ENCODE measurements at regions not wholly inside any gene's neighbourhood (a gene's known extent, or its start where the extent isn't known, plus 50 kb on each side); places are given as distances from the start of the nearest gene placed in this dataset.
A peak's percentile ranks its signal among the peaks of the same experiment; 100 is the strongest.

GRCh38 chr20:48267860-48268633 lies 482.8 kb upstream of the SULF2 start:
- TF ChIP-seq CTCF (IDR thresholded peaks at IDR 0.05), result no peak
- no peak for TF ChIP-seq POLR2A (IDR thresholded peaks at IDR 0.05)
- Histone ChIP-seq H3K9me3 (no peaks in the 10 kb centered on the region), H3K27me3 (no peaks in the 10 kb centered on the region), H3K36me3 (no peaks in the 10 kb centered on the region), H3K27ac (no peak overlapping the region), H3K4me3 (no peak overlapping the region), H3K4me1 (no peaks in the 10 kb centered on the region)
- DNase-seq, result no peak
- no peak for ATAC-seq
- 74% methylated on average over 13 of the region's 19 CpGs for WGBS (ENCODE audit: insufficient coverage, low coverage, low lambda C conversion rate, missing lambda C conversion rate)
- intact Hi-C loops (cut with DNase I), result no loop called here

- 66% methylated on average over 6 of the region's 6 CpGs for WGBS (ENCODE audit: insufficient coverage, low coverage, low lambda C conversion rate, missing lambda C conversion rate)
- DNase-seq (no peak), ATAC-seq (no peak)
- Histone ChIP-seq H3K36me3 (no peaks in the 10 kb centered on the region), H3K27ac (no peak overlapping the region), H3K9me3 (no peaks in the 10 kb centered on the region), H3K4me3 (no peak overlapping the region), H3K27me3 (no peaks in the 10 kb centered on the region), H3K4me1 (no peaks in the 10 kb centered on the region)
- intact Hi-C loops (cut with DNase I), result no loop called here
- TF ChIP-seq CTCF (IDR thresholded peaks at IDR 0.05) (no peak), POLR2A (IDR thresholded peaks at IDR 0.05) (no peak)
These were observed 481.3 kb upstream of the SULF2 start for GRCh38 chr20:48266571-48266970.

DNA sequence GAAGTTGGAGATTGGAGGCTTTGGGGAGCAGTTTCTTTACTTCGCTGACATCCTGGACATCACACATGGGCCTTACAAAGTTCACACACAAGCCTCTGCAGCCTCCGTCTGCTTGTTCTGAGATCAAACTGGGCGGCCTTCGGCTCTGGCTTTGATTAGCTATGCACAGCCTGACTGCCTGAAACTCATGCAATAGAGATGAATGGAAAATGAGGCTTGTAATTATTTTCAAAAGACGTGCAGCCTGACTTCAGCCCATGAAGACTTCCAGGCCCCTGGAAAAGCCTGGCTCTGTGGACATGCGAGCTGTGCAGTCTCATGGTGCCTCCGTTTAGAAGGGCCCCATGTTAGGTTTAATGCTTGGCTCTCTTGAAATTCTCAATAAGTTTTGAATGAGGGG lies 480.5 kb upstream of the SULF2 start:
- H3K4me1 ChIP-seq, result no peaks in the 10 kb centered on the region
- ATAC-seq, result no peak
- 39% methylated on average over 3 of the region's 7 CpGs for WGBS (ENCODE audit: insufficient coverage, low coverage, low lambda C conversion rate, missing lambda C conversion rate)
- H3K9me3 ChIP-seq, result no peaks in the 10 kb centered on the region
- H3K27me3 ChIP-seq, result no peaks in the 10 kb centered on the region
- intact Hi-C loops (cut with DNase I), result no loop called here
- DNase-seq, result no peak
- TF ChIP-seq POLR2A (IDR thresholded peaks at IDR 0.05) (no peak), CTCF (IDR thresholded peaks at IDR 0.05) (no peak)
- H3K36me3 ChIP-seq, result no peaks in the 10 kb centered on the region
- no peak overlapping the region for H3K4me3 ChIP-seq
- H3K27ac ChIP-seq, result no peak overlapping the region

DNA sequence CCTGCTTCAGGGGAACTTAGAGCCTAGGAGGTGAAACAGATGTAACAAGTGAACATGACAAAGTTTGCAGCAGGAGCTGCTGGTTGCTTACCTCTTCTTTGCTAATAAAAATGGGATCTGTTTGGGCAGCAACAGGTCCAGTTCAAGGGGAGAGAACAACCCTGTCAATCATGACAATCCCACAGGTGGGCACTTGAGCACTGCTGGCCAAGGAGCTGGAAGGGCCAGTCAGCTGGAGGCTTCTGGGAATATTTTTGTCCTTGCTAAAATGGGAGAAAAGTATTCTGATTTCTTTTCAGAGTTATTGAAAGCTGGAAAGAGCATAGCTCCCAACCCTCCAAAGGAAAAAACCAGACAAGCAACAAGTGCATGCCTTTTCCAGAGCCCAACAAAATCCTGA lies 477.7 kb upstream of the SULF2 start:
- intact Hi-C loops (cut with DNase I), result no loop called here
- ATAC-seq, result no peak
- Histone ChIP-seq H3K9me3 (no peaks in the 10 kb centered on the region), H3K27me3 (no peaks in the 10 kb centered on the region), H3K4me3 (no peak overlapping the region), H3K27ac (no peak overlapping the region), H3K36me3 (no peaks in the 10 kb centered on the region), H3K4me1 (no peaks in the 10 kb centered on the region)
- no peak for DNase-seq
- no peak for TF ChIP-seq CTCF (IDR thresholded peaks at IDR 0.05)
- no peak for TF ChIP-seq POLR2A (IDR thresholded peaks at IDR 0.05)

DNA sequence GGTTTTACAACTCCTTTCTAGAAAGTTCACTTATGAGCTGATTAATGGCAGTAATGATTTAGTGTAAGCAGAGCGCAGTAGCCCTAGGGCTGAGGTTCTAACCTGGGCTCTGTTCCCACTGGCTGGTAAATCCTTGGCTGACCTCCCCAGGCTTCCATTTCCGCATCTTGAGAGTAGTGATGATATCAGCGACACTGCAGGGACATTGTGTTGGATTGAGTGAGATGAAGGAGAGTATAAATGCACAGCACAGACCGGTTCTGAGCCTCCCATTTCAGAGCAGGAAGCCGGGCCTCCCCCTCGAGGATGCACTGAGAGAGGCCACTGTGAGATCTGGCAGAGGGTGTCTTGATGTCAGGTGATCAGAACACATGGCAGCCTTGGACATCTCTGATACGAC lies 477.2 kb upstream of the SULF2 start:
- ATAC-seq, result peak in 1 of 4 donors; percentile 38
- Histone ChIP-seq H3K27ac (no peak overlapping the region), H3K27me3 (no peaks in the 10 kb centered on the region), H3K9me3 (no peaks in the 10 kb centered on the region), H3K4me1 (no peaks in the 10 kb centered on the region), H3K36me3 (no peaks in the 10 kb centered on the region), H3K4me3 (no peak overlapping the region)
- intact Hi-C loops (cut with DNase I), result no loop called here
- 59% methylated on average over 6 of the region's 7 CpGs for whole genome bisulfite sequencing (ENCODE audit: insufficient coverage, low coverage, low lambda C conversion rate, missing lambda C conversion rate)
- DNase-seq, result no peak
- TF ChIP-seq CTCF (IDR thresholded peaks at IDR 0.05) (no peak), POLR2A (IDR thresholded peaks at IDR 0.05) (no peak)

Measured in right lobe of liver (tissue), 6 donors.